HG03439 (cell line): ENCODE measurements at regions not wholly inside any gene's neighbourhood (a gene's known extent, or its start where the extent isn't known, plus 50 kb on each side); places are given as distances from the start of the nearest gene placed in this dataset.
"Not testable (repeated sequence)": the region's sequence is repeated elsewhere in the genome, so short reads cannot be mapped to it uniquely, and the experiment has no call there.

Source experiments
- ATAC-seq: cut with Tn5 transposase; IDR thresholded peaks from one replicate; pipeline ENCODE4 v1.9.1; 2021; ENCODE audit warnings: mild to moderate bottlenecking, moderate library complexity; ENCODE audit not compliant: unreplicated experiment

DNA sequence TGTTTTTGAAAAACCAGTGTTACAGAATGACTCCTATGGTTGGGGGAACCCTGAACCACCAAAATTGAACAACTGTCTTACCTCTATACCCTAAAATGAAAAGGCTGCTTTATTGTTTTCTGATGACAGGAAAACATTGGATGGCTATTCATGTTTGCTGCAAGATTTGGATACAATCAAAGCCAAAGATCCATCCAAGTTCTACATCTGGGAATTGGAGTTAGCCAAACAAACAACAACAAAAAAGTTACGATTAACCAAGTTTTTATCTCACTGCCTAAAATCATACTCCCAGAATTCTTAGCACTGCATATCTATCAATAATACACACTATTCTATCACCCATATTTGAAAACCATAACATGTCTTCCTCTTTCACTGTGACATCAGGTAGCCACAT, 349.7 kb upstream of the SLC7A11 start:
- ATAC-seq, result no peak

DNA sequence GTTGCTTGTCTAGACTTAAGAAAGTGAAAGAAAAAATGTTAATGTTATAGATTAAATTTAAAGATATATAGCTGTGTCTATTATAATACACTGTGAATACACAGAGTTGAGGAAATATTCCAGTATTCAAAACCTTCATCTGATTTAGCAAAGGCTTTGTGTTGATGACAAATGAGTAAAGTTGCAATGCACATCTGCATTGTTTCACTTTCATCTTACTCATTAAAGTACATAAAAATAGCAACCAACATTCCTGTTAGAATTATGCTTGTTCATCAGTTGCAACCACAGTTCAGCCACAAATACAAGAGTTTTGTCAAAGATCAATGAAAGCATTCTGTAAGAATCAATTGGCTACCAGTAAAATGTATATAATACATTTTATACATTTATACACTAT, 346.4 kb upstream of the SLC7A11 start:
- ATAC-seq, result no peak

DNA sequence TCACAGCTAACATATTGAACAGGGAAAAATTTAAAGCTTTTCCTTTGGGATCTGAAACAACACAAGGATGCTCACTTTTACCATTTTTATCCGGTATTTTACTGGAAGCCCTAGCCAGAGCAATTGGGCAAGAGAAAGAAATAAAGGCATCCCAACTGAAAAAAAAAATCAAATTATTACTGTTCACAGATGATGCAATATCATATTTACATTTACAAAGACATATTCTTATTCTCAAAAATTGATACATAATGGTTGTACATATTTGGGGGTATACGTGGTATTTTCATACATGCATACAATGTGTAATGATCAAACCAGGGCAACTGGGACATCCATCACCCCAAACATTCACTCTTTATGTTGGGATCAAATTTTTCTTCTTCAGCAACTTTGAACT, 337.0 kb upstream of the SLC7A11 start:
- no peak for ATAC-seq

- not testable (repeated sequence) for ATAC-seq
Measured at GRCh38 chr4:138577826-138578225, 335.7 kb upstream of the SLC7A11 start.

DNA sequence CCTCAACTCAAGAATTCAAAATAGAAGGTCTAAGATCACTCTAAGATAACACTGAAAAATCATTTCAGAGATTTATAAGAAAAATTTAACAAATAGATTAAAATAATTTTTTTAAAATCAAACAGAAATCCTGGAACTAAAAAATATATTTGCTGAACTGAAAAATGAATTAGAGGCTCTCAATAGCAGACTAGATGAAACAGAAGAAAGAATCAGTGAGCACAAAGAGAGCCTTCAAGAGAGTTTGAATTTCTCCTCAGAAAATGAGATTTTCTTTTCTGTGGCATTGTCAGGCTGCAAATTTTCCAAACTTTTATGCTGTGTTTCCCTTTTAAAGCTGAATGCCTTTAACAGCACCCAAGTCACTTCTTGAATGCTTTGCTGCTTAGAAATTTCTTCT, 335.0 kb upstream of the SLC7A11 start:
- ATAC-seq, result no peak

GRCh38 chr4:138576684-138577083, 334.5 kb upstream of the SLC7A11 start:
- no peak for ATAC-seq

DNA sequence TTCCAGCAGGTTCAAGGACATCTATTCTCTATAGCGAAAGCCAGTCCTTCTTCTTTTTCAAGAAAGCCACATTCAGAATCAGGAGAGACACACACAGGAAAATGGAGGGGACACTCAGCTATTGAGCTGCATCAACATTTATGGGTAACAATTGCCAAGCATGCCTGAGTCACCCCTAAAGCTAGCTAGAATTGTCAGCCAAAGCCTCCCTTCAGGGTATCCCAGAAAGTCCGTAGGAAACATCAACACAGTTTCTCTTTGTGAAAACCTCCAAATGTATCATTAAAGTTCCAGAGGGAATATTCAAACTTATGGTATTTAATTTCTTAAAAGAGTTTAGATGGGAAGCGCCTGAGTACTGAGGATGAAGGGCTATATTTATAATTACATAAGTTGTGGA, 331.1 kb upstream of the SLC7A11 start:
- ATAC-seq, result no peak

DNA sequence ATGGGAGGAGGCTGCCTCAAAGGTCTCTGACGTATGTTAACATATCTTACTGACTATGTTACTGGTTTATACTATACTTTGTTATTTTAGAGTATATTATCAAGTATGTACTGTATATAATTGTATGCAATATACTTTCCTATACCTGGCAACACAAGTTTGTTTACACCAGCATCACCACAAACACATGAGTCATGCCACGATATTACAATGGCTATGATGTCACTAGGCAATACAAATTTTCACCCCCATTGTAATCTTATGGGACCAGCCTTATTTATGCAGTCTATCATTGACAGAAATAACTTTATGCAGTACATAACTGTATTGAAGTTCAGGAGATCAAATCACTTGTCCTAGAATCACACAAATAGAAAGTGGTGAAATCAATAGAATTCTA, 329.9 kb upstream of the SLC7A11 start:
- ATAC-seq, result no peak

GRCh38 chr4:138567696-138568095, 325.5 kb upstream of the SLC7A11 start:
- ATAC-seq, result no peak

DNA sequence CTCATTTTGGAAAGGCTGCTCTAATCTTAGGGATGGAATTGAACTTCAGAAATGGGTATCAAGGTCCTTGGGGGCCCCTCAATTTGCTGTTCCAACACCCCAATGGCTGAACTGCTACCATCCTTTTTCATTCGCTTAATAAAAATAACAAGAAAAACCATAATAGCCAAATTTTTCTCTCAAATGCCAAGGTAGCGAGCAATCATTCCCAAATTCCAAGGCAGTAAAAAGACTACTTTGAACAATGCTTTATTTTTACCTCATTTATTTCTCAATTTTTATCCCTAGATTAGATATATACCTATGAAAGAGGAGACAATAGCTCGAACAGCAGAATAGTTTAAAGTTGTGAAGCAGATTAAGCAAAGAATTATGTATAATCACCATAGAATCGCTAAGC, 323.4 kb upstream of the SLC7A11 start:
- no peak for ATAC-seq

DNA sequence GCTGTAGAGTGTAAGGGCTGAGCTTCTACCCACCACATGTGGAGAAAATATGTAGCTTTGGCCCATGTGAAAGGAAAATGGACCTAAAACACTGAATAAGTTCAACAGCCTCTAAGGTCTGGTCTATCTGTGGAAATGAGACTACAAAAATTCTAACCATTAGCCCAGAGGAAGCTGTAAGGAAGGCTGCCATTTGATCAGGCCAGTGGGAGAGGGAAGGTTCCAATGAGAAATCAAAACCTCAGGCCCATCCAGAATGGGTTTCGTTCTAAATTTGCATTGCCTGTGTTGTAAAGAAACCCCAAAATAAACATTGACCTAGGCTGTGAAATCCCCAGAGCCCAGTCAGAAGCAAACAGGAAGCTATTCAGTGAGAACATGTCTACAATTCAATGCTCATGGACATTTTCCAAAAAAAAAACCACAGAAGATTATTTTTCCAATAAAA, 320.4 kb upstream of the SLC7A11 start:
- no peak for ATAC-seq

- no peak for ATAC-seq
Measured at GRCh38 chr4:138561906-138562305, 319.8 kb upstream of the SLC7A11 start.

GRCh38 chr4:138561276-138561880, 319.2 kb upstream of the SLC7A11 start:
- no peak for ATAC-seq

DNA sequence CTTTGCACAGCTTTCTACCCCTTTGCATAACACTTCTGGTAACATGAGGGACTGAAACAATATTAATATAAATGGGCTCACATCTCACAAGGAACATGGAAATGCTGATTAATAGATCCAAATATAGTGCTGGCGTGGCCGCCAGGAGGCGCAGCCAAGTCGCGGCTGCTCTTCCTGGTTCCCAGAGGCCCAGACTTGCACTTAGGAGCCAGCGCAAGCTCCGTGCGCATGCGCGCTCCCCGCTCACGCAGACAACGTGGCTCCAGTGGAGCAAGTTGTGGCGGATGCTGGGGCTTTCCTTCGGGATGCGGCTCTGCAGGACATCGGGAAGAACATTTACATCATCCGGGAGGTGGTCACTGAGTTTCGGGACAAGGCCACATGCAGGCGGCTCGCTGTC, 318.3 kb upstream of the SLC7A11 start:
- ATAC-seq, result no peak

GRCh38 chr4:138558886-138559285, 316.7 kb upstream of the SLC7A11 start:
- no peak for ATAC-seq

GRCh38 chr4:138555584-138555983, 313.4 kb upstream of the SLC7A11 start:
- no peak for ATAC-seq

DNA sequence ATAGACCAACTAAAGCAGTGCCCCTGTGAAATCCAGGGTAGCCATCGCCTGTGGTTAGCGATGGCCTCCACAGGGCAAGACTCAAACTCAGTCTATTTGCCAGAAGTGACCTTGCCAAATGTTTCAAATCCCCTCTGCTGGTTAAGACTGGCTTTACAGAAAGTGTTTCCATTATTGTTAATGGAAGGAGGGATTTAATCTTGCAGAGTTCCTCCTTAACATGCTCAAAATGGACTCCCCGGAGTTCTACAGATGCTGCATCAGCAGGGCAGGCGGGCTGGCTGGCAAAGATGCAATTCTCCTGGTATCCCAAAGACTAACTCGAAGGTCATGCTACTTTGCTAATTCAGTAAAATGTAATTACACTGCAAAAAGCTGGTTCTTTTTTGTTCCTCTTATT, 313.0 kb upstream of the SLC7A11 start:
- ATAC-seq, result no peak

DNA sequence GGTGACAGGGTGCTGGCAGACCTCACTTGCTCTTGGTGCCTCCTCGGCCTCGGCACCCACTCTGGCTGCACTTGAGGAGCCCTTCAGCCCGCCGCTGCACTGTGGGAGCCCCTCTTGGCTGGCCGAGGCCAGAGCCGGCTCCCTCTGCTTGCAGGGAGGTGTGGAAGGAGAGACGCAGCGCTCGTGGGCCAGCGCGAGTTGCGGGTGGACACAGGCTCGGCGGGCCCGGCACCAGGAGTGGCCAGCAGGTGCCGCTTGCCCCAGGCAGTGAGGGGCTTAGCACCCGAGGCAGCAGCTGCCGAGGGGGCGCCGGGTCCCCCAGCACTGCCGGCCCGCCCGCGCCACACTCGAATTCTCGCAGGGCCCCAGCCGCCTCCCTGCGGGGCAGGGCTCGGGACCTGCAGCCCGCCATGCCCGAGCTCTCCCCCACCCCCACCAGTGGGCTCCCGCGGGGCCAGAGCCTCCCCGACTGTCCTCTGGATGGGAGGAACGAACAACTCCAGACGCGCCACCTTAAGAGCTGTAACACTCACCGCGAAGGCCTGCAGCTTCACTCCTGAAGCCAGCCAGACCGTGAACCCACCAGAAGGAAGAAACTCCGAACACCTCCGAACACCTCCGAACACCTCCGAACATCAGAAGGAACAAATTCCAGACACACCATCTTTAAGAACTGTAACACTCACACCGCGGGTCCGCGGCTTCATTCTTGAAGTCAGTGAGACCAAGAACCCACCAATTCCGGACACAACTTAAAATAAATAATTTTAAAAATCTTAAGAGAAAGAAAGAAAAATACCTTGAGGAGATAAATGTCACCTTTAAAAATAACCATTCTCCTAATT, 311.1 kb upstream of the SLC7A11 start:
- ATAC-seq, result no peak

GRCh38 chr4:138542191-138542776, 300.1 kb upstream of the SLC7A11 start:
- ATAC-seq, result no peak

GRCh38 chr4:138540056-138540800, 298.1 kb upstream of the SLC7A11 start:
- ATAC-seq, result no peak

DNA sequence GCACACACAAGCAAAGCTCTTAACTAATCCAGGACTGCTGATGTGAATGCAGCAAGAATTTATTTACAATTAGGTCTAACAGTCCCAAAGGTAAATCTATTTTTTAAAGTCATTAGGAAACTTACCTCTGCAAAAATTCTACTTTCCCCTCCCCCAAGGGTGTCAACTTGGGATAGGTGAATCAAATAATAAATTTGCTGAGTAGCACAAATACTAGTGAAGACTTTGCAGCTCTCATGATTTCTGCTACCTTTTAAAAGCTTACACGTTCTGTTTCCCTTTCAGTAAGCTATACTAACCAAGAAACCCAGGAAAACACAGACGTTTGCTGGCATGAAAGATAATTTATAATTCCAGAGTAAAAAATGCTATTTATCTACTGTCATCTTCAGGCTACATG, 296.6 kb upstream of the SLC7A11 start:
- ATAC-seq, result no peak
